ENCODE measurements at regions not wholly inside any gene's neighbourhood (a gene's known extent, or its start where the extent isn't known, plus 50 kb on each side); places are given as distances from the start of the nearest gene placed in this dataset.

DNA sequence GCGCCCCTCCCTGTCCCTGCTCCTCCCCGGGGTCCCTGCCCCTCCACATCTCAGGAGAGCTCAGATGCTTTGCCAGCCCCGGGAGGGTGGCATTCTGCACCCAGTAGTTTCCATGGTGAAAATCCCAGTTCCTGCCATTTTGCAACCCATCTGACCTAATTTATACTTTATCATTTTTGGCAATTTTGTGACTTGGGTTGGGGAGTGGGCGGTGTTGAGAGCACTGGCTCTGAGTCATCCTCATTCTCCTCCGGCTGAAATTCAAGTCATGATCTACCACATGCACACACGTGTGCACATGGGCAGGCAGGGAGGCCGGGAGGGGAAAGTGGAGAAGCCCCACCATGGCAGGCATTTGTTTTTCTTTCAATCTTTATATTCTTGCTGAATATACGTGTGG is 208.6 kb downstream of the URI1 start:
- Mint-ChIP-seq H3K9me3 (peaks cover 40% of the 10 kb centered on the region), H3K36me3 (ENCODE audit: low read depth) (no peaks in the 10 kb centered on the region; the same call in 1 of the 2 replicates), H3K27ac (no peak overlapping the region), H3K4me3 (no peak overlapping the region), H3K4me1 (ENCODE audit: low read depth) (no peaks in the 10 kb centered on the region), H3K27me3 (ENCODE audit: insufficient read depth) (peaks cover 2% of the 10 kb centered on the region; the same call in 1 of the 2 replicates)
- DNase-seq, result no peak
- TF ChIP-seq, protein P1, sequence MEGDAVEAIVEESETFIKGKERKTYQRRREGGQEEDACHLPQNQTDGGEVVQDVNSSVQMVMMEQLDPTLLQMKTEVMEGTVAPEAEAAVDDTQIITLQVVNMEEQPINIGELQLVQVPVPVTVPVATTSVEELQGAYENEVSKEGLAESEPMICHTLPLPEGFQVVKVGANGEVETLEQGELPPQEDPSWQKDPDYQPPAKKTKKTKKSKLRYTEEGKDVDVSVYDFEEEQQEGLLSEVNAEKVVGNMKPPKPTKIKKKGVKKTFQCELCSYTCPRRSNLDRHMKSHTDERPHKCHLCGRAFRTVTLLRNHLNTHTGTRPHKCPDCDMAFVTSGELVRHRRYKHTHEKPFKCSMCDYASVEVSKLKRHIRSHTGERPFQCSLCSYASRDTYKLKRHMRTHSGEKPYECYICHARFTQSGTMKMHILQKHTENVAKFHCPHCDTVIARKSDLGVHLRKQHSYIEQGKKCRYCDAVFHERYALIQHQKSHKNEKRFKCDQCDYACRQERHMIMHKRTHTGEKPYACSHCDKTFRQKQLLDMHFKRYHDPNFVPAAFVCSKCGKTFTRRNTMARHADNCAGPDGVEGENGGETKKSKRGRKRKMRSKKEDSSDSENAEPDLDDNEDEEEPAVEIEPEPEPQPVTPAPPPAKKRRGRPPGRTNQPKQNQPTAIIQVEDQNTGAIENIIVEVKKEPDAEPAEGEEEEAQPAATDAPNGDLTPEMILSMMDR (IDR thresholded peaks at IDR 0.05), result no peak

DNA sequence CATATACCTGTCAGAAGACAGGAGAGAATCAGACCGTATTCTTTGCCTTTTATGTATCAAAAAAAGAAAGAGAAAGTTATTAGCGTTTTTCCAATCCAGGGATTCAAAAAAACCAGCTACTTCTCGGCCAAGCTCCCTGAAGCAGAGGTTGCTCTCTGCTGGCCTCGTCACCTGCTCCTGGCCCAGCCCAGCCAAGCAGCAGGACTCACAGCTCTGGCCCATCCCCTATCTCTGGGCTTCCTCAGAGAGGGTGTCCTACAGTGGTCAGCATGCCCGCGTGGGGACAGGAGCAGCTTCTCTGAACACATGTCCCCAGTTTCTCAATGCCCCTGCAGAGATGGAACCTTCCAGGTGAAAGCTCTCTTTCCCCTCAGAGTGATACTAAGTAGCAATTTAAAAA is 209.0 kb downstream of the URI1 start:
- TF ChIP-seq, protein P1 (IDR thresholded peaks at IDR 0.05), result no peak
- H3K9me3 Mint-ChIP-seq, result peaks cover 38% of the 10 kb centered on the region
- H3K27me3 Mint-ChIP-seq (ENCODE audit: insufficient read depth), result peaks cover 2% of the 10 kb centered on the region; the same call in 1 of the 2 replicates
- no peak overlapping the region for H3K27ac Mint-ChIP-seq
- H3K36me3 Mint-ChIP-seq (ENCODE audit: low read depth), result no peaks in the 10 kb centered on the region; the same call in 1 of the 2 replicates
- H3K4me3 Mint-ChIP-seq, result no peak overlapping the region
- no peak for DNase-seq
- H3K4me1 Mint-ChIP-seq (ENCODE audit: low read depth), result no peaks in the 10 kb centered on the region

DNA sequence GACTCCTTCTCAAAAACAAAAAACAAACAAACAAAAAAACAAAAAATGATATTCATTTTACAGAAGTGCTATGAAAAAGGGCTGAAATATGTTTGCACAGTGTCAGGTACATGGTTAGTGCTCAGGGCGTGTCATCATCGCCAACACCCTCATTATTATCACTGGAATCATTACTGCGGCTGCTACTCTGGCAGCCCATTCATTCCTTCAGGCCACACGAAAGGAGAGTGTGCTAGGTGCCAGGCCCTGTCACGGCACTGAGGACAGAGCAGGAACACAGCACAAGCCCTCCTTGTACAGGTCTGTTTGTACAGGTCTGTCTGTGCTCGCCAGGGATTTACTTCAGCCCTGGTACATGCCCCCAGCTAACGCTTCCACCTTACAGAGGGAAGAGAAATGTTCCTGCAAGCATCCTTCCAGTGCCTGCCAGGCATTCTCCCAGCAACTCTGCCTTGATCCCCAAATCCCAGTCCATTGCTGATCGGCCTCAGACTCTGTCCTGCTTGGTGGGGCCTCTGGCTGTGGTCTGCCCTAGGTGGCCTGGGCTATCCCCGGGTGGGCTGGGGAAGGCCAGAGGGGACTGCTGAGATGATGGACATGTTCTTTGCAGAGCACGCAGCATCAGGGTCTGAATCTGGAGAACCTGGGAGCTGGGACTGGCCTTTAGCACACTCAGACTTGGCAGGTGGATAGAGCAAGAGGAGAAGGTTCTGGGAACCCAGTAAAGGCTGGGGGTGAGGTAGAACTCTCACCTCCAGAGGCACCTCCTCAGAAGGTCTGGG is 210.7 kb downstream of the URI1 start:
- Mint-ChIP-seq H3K27me3 (ENCODE audit: insufficient read depth) (peaks cover 2% of the 10 kb centered on the region; the same call in 1 of the 2 replicates), H3K4me3 (no peak overlapping the region), H3K36me3 (ENCODE audit: low read depth) (no peaks in the 10 kb centered on the region; the same call in 1 of the 2 replicates), H3K4me1 (ENCODE audit: low read depth) (no peaks in the 10 kb centered on the region), H3K27ac (no peak overlapping the region), H3K9me3 (peaks cover 31% of the 10 kb centered on the region)
- TF ChIP-seq, protein P1 (IDR thresholded peaks at IDR 0.05), result no peak
- DNase-seq, result no peak

DNA sequence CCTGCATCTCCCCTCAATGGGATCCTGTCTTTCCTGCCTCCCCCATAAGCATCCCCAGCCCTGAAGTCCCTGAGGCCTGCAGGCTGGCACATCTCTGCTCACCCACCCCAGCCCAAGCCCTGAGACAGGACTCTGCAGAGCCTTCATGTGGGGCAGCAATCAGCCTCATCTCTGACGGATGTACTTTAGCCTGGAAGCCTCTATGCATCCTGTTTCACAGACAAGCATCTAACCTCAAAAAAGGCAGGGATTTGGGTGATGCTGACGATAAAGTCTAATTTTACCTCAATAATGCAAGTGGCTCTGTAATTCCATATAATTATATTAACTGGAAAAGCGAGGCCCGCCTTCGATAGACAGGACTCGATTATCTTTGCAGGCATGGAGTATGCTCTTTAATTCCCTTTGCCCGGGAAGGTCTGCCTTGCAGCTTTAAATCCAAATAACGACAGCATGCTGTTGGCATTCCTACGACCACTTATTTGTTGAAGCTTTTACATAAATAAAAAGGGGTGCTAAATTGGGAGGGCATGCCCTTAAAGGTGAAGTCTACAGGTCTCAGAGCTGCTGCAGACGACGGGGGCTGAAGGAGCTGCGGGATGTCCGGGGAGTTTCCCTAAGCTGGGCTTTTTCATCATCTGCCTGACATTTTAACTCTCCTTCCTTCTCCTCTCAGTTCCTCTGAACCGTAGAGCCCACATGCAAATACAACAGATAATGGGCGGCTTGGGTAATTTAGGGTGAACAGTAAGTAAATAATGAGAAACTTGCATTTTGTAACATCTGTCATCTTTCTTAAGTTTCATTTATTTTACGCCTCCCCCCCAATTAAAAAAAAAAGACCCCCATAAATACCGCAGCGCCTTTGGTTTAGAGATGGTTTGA is 211.5 kb downstream of the URI1 start:
- TF ChIP-seq, protein P1 (IDR thresholded peaks at IDR 0.05), result no peak
- Mint-ChIP-seq H3K27ac (no peak overlapping the region), H3K36me3 (ENCODE audit: low read depth) (no peaks in the 10 kb centered on the region; the same call in 1 of the 2 replicates), H3K9me3 (peaks cover 29% of the 10 kb centered on the region), H3K4me1 (ENCODE audit: low read depth) (no peaks in the 10 kb centered on the region), H3K27me3 (ENCODE audit: insufficient read depth) (peaks cover 2% of the 10 kb centered on the region; the same call in 1 of the 2 replicates), H3K4me3 (no peak overlapping the region)
- DNase-seq, result no peak

DNA sequence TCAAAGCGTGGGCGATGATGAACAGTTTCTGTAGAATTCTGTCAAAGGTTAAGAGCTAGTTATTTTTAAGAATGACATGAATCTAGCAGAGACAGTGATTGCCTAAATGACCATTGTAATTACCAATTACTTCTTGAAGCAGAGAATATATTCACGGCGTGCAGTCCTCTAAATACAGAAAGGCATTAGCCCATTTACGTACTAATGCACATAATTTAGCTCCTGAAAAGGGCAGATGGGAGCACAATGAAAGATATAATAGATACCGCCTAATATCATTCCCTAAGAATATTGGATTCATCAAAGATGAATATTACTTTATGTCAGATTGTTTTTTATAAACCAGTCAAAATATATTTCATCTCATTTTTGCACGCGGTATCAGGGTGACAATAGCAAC is 212.4 kb downstream of the URI1 start:
- no peaks in the 10 kb centered on the region; the same call in 1 of the 2 replicates for H3K36me3 Mint-ChIP-seq (ENCODE audit: low read depth)
- peaks cover 20% of the 10 kb centered on the region for H3K9me3 Mint-ChIP-seq
- TF ChIP-seq, protein P1 (IDR thresholded peaks at IDR 0.05), result no peak
- H3K4me1 Mint-ChIP-seq (ENCODE audit: low read depth), result no peaks in the 10 kb centered on the region
- peaks cover 2% of the 10 kb centered on the region; the same call in 1 of the 2 replicates for H3K27me3 Mint-ChIP-seq (ENCODE audit: insufficient read depth)
- no peak overlapping the region for H3K4me3 Mint-ChIP-seq
- no peak for DNase-seq
- no peak overlapping the region for H3K27ac Mint-ChIP-seq
